Breast epithelium (tissue), 3 donors: ENCODE measurements at regions not wholly inside any gene's neighbourhood (a gene's known extent, or its start where the extent isn't known, plus 50 kb on each side); places are given as distances from the start of the nearest gene placed in this dataset.

ENCODE experiments used
- POLR2A ChIP-seq: fragments of 450-650 bp; IDR thresholded peaks from one replicate; pipeline ENCODE4 v1.6.1; 2016; ENCODE audit warnings: antibody characterized with exemption, mild to moderate bottlenecking, moderate library complexity
- POLR2AphosphoS5 ChIP-seq, 3 donors: sonication (generic); formaldehyde crosslinking; IDR thresholded peaks; one replicate each; pipeline ENCODE4 v1.6.1; 2017; ENCODE audit warnings: antibody characterized with exemption in 3 of 3
- TF ChIP-seq, protein P1 (sequence below), 3 donors: fragments of 450-650 bp; IDR thresholded peaks; one replicate each; pipeline ENCODE4 v1.5.1; 2016 to 2017; ENCODE audit warnings: antibody characterized with exemption in 3 of 3, mild to moderate bottlenecking in 3 of 3, moderate library complexity in 3 of 3

DNA sequence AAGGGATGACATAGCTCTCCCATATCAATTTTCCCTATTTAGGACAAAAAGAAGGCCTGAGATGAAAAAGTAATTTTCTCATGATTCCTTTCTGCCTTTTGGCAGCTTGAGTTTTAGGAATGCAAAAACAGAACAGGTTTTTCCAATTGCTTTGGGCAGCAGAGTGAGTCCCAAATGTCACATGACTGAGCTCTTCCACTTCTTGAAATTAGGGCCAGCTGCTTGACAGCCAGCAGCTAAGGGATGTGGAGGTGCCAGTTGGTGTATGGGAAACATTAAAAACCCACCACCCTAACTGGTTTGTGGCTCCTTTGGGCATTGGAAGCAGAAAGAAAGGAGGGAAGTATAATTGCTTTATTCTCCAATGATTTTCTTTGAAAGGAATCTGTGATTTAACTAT, 133.8 kb upstream of the FAM20A start:
- TF ChIP-seq, protein P1, sequence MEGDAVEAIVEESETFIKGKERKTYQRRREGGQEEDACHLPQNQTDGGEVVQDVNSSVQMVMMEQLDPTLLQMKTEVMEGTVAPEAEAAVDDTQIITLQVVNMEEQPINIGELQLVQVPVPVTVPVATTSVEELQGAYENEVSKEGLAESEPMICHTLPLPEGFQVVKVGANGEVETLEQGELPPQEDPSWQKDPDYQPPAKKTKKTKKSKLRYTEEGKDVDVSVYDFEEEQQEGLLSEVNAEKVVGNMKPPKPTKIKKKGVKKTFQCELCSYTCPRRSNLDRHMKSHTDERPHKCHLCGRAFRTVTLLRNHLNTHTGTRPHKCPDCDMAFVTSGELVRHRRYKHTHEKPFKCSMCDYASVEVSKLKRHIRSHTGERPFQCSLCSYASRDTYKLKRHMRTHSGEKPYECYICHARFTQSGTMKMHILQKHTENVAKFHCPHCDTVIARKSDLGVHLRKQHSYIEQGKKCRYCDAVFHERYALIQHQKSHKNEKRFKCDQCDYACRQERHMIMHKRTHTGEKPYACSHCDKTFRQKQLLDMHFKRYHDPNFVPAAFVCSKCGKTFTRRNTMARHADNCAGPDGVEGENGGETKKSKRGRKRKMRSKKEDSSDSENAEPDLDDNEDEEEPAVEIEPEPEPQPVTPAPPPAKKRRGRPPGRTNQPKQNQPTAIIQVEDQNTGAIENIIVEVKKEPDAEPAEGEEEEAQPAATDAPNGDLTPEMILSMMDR (IDR thresholded peaks at IDR 0.05), result no peak
- TF ChIP-seq POLR2AphosphoS5 (IDR thresholded peaks at IDR 0.05) (no peak), POLR2A (no peak)
